Cerebellar cortex (tissue), 1 donor: ENCODE measurements at regions not wholly inside any gene's neighbourhood (a gene's known extent, or its start where the extent isn't known, plus 50 kb on each side); places are given as distances from the start of the nearest gene placed in this dataset.
"Not testable (repeated sequence)": the region's sequence is repeated elsewhere in the genome, so short reads cannot be mapped to it uniquely, and the experiment has no call there.

Experiments used
- DNase-seq: peaks from one replicate; pipeline ENCODE4 v3.0.0-alpha.2; 2015; ENCODE audit warnings: low spot score

- no peak for DNase-seq
Measured at GRCh38 chr10:20615395-20615794, 281.7 kb downstream of the NEBL start.

GRCh38 chr10:20614911-20615310 is 282.2 kb downstream of the NEBL start:
- DNase-seq: no peak

- DNase-seq: no peak
Measured at GRCh38 chr10:20608503-20608902, 288.6 kb downstream of the NEBL start.

- DNase-seq: no peak
Measured at GRCh38 chr10:20606985-20607384, 290.1 kb downstream of the NEBL start.

GRCh38 chr10:20601941-20602461 is 295.1 kb downstream of the NEBL start:
- no peak for DNase-seq

GRCh38 chr10:20598590-20598989 is 298.5 kb downstream of the NEBL start:
- no peak for DNase-seq

GRCh38 chr10:20596911-20597310 is 300.2 kb downstream of the NEBL start:
- DNase-seq: peak; percentile 1

- no peak for DNase-seq
Measured at GRCh38 chr10:20596065-20596755, 300.9 kb downstream of the NEBL start.

- DNase-seq: no peak
Measured at GRCh38 chr10:20593649-20594048, 303.5 kb downstream of the NEBL start.

GRCh38 chr10:20582041-20582440 is 315.1 kb downstream of the NEBL start:
- peak; percentile 5 for DNase-seq

GRCh38 chr10:20573924-20574323 is 323.2 kb downstream of the NEBL start:
- DNase-seq: no peak

- DNase-seq: not testable (repeated sequence)
Measured at GRCh38 chr10:20555990-20556389, 341.1 kb downstream of the NEBL start.

GRCh38 chr10:20552382-20552781 is 344.7 kb downstream of the NEBL start:
- DNase-seq: no peak

GRCh38 chr10:20551761-20552160 is 345.4 kb downstream of the NEBL start:
- no peak for DNase-seq

GRCh38 chr10:20535897-20536881 is 360.9 kb downstream of the NEBL start:
- no peak for DNase-seq

- DNase-seq: not testable (repeated sequence)
Measured at GRCh38 chr10:20531241-20531883, 365.7 kb downstream of the NEBL start.

- no peak for DNase-seq
Measured at GRCh38 chr10:20521186-20521585, 375.9 kb downstream of the NEBL start.

- DNase-seq: no peak
Measured at GRCh38 chr10:20515654-20516053, 381.5 kb downstream of the NEBL start.

- DNase-seq: no peak
Measured at GRCh38 chr10:20512631-20513030, 384.5 kb downstream of the NEBL start.

- no peak for DNase-seq
Measured at GRCh38 chr10:20508921-20509320, 388.2 kb downstream of the NEBL start.

GRCh38 chr10:20502903-20503585 is 394.1 kb downstream of the NEBL start:
- no peak for DNase-seq

GRCh38 chr10:20494474-20494873 is 402.6 kb downstream of the NEBL start:
- DNase-seq: no peak
